HG03342 (cell line): ENCODE measurements at regions not wholly inside any gene's neighbourhood (a gene's known extent, or its start where the extent isn't known, plus 50 kb on each side); places are given as distances from the start of the nearest gene placed in this dataset.
"Not testable (repeated sequence)": the region's sequence is repeated elsewhere in the genome, so short reads cannot be mapped to it uniquely, and the experiment has no call there.

Source experiments
- ATAC-seq: cut with Tn5 transposase; IDR thresholded peaks from one replicate; pipeline ENCODE4 v1.9.1; 2021; ENCODE audit warnings: mild to moderate bottlenecking, moderate library complexity; ENCODE audit not compliant: unreplicated experiment

DNA sequence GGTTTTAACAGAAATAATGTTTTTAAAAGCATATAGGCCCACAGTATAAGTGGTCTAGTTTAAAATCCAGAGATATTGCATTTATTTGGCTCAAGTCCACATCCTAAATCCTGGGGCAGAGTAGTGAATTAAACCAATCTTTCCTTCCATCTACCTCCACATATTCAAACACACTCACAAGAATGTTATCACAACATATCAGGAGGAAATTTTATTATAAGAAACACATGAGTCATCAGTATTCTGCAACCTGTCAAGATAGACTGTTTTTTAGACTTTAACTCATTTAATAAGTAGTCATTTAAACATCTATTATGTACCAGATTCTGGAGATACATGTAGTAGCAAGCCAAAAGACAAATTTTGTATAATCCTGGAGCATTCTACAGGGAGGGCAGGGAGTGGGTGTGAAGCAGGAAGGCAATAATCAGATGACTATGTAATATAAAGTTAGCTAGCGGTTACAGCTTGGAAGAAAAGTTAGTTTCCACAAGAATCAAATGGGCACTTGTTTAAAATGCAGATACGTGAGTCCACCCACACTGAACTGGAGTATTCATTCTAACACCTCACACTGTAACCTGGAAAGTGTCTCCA, 187.3 kb upstream of the PIK3R1 start:
- no peak for ATAC-seq

DNA sequence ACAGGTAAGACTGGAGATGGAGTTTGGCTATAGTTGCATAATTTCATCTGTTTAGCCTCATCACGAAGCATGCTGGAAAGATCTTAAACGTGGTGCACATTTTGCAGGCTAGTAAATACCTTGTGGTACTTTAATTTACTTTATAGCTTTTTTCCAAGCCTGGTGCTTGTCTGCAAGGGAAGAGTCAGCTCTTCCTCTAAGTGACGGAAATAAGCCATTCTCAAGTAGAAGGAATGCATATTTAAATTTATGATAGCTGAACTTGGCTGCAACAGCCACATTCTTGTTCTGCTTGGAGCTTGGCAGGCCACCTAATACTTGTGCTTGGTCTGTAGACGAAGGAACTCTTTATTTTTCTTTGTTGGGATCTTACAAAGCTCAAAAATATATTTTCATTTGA, 188.0 kb upstream of the PIK3R1 start:
- ATAC-seq, result no peak

DNA sequence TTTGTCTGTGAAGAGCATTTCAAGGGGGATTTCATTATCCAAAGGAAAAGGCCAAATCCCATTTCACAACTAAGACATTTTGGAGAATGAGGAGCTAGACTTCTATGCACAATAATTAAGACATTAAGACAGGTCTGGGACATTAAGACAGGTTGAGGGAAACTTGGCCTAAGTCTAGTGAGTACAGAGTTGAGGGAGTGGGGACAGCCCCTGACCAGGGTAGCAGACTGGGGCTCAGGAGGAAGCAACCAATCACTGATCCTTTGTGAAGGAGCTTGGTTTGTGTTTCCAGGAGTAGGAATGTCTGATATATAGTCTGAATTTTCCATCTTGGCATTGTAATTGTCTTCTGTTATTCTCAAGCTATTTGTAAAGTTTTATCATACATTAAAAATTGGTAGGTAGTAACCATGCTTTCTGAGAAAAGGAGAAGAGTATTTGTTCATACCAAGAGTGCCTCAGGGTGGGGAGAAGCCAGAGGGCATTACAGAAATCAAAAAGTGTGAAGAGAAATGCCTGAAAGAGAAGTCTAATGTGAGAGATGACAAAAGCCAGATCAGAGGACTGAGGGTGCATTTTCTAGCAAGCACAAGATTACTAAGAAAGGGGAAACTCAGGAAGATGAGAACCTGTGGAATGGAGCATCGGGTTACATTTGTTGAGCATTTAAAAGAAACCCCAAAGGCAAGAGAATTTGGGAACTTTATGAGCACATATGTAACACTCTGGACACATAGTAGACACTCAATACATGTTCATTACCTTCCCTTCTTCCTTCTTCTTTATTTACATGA, 189.3 kb upstream of the PIK3R1 start:
- ATAC-seq, result no peak

DNA sequence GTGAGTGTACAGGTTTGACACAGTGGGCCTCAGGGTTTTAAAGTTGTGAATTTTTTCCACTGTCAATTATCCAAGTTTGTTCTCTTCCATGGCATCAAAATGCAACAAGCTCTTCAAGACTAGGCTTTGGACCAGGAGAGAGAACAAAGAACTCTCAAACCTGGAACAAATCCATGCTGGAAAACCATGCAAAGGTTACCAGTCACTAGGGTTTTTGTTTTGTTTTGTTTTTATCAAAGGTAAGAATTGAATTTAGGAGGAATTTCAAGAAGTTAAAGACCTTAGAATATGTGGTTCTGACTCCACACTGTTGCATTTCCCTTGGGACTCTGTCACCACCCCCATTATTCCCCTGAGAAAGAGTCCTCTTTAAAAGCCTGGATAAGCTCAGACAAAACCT, 191.1 kb upstream of the PIK3R1 start:
- ATAC-seq, result no peak

DNA sequence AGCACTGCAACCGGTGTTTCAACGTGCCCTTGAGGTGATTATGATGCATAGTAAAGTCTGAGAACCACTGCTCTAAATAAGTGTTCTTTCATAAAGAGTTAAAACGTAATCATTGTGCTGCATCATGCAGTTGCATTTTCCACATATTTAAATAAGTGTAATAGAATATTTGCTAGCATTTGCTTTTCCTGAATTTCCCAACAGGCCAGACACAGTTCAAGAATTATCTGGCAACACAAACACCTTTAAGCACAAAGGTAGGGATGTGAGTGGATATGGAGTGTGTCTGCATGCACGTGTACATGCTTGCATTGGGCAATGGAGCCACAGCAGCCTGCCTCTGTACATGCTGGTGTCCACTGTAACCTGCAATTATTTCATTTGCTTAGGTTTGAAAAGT, 193.6 kb upstream of the PIK3R1 start:
- no peak for ATAC-seq

DNA sequence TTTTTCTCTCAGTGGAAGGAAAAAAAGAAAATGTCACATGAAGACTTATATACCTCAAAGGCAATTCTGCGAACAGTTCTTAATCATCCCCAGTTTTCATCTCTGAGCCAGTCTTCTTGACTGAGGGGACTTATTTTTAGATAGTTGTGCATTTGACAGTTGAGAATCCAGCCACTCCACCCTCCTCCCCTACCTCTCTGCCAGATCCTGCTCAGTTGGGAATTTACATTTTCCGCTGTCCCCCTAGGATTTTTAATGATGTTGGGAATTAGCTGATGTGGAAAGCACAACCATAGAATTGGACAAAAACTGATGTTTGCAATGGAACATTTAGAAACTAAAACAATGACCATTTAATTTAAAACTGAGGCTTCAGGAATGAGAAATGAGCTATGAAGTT, 194.3 kb upstream of the PIK3R1 start:
- no peak for ATAC-seq

DNA sequence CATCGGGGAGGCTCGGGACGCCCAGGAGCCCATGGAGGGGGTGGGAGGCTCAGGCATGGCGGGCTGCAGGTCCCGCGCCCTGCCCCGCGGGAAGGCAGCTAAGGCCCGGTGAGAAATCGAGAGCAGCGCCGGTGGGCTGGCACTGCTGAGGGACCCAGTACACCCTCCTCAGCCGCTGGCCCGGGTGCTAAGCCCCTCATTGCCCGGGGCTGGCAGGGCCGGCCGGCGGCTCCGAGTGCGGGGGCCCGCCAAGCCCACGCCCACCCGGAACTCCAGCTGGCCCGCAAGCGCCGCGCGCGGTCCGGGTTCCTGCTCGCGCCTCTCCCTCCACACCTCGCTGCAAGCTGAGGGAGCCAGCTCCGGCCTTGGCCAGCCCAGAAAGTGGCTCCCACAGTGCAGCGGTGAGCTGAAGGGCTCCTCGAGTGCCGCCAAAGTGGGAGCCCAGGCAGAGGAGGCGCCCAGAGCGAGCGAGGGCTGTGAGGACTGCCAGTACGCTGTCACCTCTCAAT, 195.0 kb upstream of the PIK3R1 start:
- not testable (repeated sequence) for ATAC-seq

DNA sequence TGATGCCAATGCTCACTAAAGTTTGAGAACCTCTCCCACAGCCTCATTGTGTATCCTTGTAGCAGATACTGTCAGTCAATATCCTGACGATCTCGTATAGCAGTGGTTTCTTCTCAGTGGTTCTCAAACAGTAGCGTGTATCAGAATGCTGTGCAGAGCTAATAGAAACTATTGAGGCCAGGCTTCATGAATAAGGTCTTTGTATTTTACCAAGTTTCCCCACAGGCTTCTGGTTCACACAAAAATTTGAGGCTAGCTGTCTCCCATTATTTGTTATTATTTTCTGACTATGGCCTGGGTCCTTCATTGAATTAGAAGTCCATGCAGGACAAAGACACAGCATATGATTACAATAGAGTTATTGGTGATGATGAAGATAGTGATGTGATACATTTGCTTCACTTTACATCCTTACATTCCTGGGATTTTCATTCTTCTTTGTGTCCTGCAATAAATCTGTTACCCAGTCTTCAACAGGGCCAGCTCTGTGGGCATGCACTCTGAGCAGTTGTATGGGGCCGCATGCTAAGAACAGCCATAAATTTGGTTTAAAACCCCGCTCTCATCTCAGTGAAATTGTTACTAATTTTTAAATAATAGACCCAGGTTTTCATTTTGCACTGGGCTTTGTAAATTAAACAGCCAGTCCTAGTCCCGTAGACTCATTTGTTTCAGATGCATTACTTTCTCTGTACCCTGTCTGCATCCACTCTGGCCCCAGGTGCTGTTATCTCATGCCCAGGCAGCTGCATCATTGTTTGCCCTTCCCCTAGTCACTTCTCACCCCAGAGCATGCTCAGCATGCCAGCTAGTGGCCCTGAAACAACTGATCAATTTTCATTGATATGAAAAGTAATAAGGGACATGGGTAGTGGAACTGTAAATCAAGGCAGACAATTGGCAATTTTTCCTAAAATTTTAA, 199.9 kb upstream of the PIK3R1 start:
- no peak for ATAC-seq

DNA sequence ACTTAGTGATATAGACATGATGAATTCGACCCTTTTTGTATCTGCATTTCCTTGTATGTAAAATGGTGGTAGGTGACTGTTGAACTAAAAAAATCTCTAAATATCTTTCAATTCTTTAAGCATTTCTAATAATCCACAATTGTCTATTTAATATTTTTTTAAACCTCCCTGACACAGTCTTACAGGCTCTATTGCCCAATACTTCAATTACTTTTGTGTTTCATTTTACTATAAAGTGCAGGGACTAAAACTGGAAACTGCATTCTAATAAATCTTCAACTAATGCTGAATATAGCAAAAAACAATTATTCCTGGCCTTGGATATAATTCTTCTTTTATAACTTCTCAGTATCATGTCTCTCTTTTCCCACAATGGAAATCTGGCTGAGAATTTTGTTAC, 202.7 kb upstream of the PIK3R1 start:
- ATAC-seq, result no peak

DNA sequence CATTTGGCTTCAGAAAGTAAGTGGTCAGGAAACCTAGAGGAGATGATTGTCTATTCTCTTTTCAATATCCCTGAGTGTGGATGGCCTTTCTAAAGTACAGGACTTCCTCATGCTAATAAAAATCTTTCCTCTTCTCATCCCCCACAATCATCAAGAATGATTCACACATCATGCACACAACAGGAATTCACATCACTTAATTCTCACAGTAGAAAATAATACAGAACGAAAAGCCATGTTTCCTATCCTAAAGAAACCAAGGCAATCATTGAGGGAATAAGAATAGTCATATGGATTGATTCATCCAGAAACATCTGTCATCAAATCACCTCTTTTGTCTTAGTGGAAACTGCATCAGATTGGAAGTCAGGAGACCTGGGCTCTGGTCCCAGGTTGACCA, 203.1 kb upstream of the PIK3R1 start:
- no peak for ATAC-seq

DNA sequence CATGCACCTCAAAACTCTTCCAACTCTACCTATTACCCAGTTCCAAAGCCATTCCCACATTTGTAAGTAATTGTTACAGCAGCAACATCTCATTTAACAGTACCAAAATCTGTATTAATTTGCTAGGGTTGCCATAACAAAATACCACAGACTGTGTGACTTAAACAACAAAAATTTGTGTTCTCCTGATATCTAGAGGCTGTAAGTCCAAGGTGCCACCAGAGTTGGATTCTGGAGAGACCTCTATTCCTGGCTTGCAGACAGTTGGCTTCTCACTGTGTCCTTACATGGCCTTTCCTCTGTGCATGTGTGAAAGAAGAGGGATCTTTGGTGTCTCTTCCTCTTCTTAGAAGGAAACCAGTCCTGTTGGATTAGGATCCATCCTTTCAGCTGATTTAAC, 203.8 kb upstream of the PIK3R1 start:
- no peak for ATAC-seq

DNA sequence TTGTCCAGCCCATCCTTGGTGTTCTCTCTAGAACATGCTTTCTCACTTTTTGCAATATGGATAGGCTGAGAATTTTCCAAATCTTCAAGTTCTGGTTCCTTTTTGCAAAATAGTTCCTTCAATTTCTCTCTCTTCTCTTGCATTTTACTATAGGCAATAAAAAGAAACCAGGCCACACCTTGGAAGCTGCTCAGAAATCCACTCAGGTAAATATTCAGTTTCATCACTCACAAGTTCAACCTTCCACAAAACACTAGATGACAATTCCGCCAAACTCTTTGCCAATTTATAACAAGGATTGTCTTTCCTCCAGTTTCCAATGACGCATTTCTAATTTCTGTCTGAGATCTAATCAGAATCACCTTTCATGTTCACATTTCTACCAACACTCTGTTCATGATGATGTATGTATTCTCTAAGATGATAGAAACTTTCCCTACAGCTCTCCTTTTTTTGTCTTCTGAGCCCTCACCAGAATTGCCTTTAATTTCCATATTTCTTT, 204.2 kb upstream of the PIK3R1 start:
- ATAC-seq, result no peak

DNA sequence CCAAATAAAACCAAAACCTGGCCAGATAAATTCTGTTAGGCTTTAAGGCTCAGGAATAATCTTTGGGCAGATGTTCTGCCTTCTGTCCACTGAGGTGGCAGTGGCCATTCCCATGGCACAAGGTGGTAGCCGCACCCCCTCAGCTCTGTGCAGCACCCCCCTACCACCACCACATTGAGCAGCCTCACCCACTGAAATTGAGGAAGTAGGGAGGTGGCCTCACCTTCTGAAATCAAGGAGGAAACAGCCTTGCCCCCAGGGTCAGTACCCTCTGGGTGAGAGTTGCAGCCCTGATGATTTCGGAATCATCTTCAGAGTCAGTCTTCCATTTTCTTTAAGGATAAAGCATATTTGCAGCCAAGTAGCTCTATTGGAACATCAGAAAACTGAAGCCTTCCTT, 204.8 kb upstream of the PIK3R1 start:
- ATAC-seq, result no peak

DNA sequence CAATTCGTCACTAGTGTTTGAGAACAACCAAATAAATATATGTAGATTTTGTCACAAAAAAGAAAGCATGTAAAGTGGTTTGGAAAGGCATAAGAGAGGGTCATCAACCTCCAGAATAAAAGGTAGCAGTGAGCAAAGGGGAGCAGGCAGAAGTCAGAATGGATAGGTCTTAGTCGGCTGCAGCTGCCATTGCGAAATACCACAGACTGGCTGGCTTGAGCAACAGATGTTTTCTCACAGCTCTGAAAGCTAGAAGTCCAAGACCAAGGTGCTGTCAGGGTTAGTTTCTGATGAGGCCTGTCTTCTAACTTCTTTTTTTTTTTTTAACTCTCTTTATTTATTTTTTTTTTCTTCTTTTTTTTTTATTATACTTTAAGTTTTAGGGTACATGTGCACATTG, 208.1 kb upstream of the PIK3R1 start:
- no peak for ATAC-seq

DNA sequence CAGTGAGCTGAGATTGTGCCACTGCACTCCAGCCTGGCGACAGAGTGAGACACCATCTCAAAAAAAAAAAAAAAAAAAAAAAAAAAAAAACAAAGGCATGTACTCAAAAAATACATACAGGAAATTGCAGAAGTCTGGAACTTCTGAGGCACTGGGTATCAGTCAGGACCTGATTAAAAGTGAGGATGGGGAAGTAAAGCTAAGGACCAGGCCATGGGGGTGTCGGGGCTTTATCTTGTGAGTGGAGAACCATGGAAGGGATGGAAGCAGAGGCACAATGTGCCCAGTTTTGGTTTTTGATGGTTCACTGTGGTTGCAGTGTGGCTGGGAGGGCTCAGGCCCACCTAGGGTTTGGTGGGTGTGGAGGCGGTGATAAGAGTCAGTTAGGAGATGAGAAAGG, 212.7 kb upstream of the PIK3R1 start:
- ATAC-seq, result no peak

DNA sequence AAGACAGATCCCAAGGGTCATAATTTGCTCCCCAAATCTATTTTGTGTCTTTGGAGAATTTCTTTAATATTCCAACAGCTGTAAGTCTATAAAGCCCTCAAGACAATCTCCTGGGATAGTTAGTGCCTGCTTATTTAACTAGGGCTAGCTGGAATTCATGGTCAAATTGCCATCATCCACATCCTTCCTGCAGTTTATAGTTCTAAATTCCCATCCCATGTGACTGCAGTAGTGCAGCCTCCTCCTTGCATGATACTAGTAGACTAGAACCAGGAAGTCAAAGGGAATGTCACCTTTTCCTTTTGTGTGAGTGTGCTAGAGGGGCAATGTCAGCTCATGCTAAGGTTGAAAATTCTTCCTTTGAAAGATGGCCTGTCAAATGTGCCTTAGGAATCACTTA, 214.8 kb upstream of the PIK3R1 start:
- ATAC-seq, result no peak

DNA sequence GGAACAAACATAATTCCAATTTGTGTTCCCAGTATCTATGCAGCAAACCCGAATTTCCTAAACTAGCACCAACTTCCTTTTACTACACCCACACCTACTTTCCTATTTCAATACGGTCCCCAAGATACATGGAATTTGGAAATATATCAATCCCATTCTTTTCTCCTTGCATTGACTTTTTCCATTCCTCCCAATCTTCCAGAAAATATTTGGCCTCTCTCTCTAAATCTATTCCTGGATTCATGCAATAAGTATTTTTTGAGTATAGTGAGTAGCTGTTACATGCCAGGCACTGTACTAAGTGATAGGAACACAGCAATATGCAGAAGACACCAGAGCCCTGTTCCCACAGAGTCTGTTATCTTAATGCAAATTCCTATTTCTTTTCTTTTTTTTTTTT, 216.2 kb upstream of the PIK3R1 start:
- ATAC-seq, result no peak

DNA sequence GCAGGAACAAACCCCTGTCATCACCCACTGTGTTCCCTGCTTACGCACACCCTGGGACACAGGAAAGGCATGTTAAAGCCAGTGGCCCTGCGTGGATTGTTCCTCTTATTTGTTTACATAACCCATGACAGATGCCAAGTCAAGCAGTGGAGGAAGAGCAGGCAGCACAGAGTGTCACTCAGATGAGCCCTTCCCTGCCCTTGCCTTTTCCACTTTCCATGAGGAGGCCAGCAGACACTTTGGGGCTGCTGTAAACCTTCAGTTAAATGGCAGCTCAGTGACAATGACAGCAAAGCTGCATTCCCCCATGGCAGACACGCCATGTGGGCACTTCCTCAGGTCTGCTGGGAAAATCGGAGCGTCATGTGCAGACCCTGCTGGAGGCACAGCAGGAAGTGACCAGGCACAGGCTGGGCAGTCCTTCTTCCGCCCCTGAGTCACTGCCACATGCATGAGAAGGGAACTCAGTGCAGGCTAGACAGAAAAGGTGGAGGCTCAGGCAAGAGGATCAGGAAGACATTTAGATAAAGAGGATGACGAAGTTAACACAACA, 216.8 kb upstream of the PIK3R1 start:
- no peak for ATAC-seq

DNA sequence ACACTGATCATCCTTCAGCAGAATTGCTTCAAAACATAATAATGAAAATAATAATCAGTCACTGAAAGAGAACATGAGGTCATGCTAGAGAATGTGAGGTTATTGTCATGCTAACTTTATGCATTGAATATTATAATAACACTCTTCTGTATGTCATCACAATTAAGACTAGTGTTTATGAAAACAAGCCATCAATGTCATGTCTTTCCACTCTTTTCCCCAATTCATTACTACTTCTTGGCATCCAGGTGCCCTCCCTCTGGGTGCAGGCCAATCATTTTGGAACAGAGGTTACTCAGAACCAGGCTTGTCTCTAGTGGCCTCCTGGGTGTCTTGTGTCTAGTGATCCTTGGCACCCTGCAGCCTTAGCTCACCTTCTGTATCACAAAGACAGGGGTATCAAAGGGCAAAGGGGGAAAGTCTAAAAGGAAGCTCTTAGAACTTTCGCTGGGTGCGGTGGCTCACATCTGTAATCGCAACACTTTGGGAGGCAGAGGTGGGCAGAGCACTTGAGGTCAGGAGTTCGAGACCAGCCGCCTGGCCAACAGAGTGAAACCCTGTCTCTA, 217.6 kb upstream of the PIK3R1 start:
- no peak for ATAC-seq

DNA sequence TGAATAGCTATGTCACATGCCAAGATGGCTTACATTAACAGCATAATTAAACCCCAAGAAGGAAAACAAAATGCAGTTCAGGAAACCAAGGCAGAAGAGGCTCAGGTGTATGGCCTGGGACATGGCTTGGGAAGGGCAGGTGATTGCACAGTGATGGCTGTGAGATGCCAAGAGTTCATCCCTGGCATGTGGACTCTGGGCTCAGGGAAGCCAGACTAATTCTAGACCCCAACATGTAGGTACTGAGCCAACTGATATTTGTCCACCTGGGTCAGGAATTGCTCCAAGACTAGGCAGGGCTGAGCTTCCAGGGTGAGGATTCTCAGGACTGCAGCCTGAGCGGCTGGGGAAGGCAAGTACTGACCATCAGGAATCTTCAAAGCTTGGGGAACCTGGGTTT, 218.4 kb upstream of the PIK3R1 start:
- no peak for ATAC-seq

DNA sequence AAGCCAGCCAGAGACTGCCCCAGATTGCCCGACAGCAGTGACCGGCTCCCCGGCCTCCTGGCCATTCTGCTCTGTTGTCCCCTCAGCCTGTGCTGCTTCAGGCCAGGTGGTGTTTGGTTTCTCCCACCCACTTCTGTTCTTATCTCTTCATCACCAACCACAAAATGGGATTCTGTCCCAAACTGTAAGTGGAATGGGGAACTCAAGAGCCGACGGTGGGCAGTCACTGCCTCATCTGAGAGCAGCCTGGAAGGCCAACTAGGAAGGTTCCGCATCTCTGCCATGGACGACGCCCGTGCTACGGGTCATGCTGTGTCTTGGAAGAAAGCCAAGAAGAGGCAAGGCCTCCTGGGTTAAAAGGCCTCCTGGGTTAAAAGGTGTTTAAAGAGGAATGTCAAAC, 219.0 kb upstream of the PIK3R1 start:
- ATAC-seq, result no peak
